ENCODE measurements at regions not wholly inside any gene's neighbourhood (a gene's known extent, or its start where the extent isn't known, plus 50 kb on each side); places are given as distances from the start of the nearest gene placed in this dataset.
A peak's percentile ranks its signal among the peaks of the same experiment; 100 is the strongest.

DNA sequence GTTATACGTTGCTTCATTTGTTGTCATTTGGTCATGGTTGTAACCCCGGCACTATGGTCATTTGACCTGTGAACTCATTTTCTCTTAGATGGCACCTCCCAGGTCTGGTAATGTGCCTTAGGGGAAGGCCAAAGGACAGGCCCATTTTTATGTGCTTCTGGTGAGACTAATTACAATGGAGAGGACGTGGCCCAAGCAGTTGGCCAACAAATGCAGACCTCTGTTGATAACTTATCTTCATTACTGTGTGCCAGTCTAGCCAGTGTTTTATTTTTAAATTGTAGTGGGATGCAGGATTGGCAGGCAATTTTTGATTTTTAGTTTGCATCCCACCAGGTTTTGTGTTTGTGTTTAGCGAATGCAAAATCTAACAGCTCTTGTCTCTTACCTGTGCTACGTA is 321.5 kb upstream of the AKR1E2 start:
- H3K4me3 ChIP-seq (ENCODE audit: low read depth, low read length), result no peak overlapping the region
- no peaks in the 10 kb centered on the region for H3K27me3 ChIP-seq (ENCODE audit: control insufficient read depth, insufficient read depth, low read length)
- POLR2A ChIA-PET, result no interaction called here
- TF ChIP-seq, protein P1, sequence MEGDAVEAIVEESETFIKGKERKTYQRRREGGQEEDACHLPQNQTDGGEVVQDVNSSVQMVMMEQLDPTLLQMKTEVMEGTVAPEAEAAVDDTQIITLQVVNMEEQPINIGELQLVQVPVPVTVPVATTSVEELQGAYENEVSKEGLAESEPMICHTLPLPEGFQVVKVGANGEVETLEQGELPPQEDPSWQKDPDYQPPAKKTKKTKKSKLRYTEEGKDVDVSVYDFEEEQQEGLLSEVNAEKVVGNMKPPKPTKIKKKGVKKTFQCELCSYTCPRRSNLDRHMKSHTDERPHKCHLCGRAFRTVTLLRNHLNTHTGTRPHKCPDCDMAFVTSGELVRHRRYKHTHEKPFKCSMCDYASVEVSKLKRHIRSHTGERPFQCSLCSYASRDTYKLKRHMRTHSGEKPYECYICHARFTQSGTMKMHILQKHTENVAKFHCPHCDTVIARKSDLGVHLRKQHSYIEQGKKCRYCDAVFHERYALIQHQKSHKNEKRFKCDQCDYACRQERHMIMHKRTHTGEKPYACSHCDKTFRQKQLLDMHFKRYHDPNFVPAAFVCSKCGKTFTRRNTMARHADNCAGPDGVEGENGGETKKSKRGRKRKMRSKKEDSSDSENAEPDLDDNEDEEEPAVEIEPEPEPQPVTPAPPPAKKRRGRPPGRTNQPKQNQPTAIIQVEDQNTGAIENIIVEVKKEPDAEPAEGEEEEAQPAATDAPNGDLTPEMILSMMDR (IDR thresholded peaks at IDR 0.05; ENCODE audit: insufficient read depth, low read depth, low read length), result no peak
- H3K36me3 ChIP-seq (ENCODE audit: control insufficient read depth, insufficient read depth, low read length), result no peaks in the 10 kb centered on the region
- CTCF ChIA-PET, result no interaction called here
- no peak for DNase-seq (ENCODE audit: low read depth)

DNA sequence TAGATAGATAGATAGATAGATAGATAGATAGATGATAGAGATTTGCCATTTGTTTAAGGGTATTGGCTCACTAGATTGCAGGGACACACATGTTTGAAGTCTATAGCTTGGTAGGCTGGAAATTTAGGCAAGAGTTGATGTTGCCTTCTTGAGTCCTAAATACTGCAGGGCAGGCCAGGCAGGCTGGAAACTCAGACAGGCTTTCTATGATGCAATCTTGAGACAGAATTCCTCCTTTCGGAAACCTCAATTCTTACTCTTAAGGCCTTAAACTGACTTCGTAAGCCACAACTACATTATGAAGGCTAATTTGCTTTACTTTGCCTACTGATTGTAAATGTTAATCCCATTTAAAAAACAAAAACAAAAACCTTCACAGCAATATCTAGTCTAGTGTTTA is 322.9 kb upstream of the AKR1E2 start:
- H3K36me3 ChIP-seq (ENCODE audit: control insufficient read depth, insufficient read depth, low read length), result no peaks in the 10 kb centered on the region
- H3K27me3 ChIP-seq (ENCODE audit: control insufficient read depth, insufficient read depth, low read length), result no peaks in the 10 kb centered on the region
- TF ChIP-seq, protein P1 (IDR thresholded peaks at IDR 0.05; ENCODE audit: insufficient read depth, low read depth, low read length), result no peak
- ChIA-PET CTCF (no interaction called here), POLR2A (no interaction called here)
- no peak for DNase-seq (ENCODE audit: low read depth)
- no peak overlapping the region for H3K4me3 ChIP-seq (ENCODE audit: low read depth, low read length)

DNA sequence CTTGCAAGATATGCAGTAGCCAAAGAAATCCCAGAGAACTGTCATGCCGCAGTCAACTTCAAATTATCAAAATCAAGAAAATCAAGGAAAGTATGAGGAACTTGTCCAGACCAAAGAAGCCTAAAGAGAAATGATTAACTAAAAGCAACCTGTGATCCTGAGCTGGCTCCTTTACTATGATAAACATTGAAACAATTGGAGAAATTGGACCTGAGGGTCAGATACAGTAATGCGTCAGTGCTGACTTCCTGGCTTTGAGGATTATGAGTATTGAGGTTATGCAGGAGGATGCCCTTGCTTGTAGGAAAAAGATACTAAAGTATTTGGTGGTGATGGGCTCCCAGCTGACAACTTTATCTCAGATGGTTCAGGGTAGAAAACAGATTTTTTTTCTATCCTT is 324.7 kb upstream of the AKR1E2 start:
- no peaks in the 10 kb centered on the region for H3K36me3 ChIP-seq (ENCODE audit: control insufficient read depth, insufficient read depth, low read length)
- CTCF ChIA-PET, result interaction anchor here (0.6 kb wide), 1 partner anchor 429 kb away, joined by 3 read pairs; no protein-coding TSS in a partner anchor
- H3K27me3 ChIP-seq (ENCODE audit: control insufficient read depth, insufficient read depth, low read length), result no peaks in the 10 kb centered on the region
- H3K4me3 ChIP-seq (ENCODE audit: low read depth, low read length), result no peak overlapping the region
- TF ChIP-seq, protein P1 (IDR thresholded peaks at IDR 0.05; ENCODE audit: insufficient read depth, low read depth, low read length), result no peak
- no peak for DNase-seq (ENCODE audit: low read depth)
- POLR2A ChIA-PET, result no interaction called here

- TF ChIP-seq, protein P1 (IDR thresholded peaks at IDR 0.05; ENCODE audit: insufficient read depth, low read depth, low read length), result no peak
- no peaks in the 10 kb centered on the region for H3K27me3 ChIP-seq (ENCODE audit: control insufficient read depth, insufficient read depth, low read length)
- ChIA-PET CTCF (interaction anchor here (0.7 kb wide), 1 partner anchor 13 kb away, joined by 3 read pairs; no protein-coding TSS in a partner anchor), POLR2A (interaction anchor here (0.6 to 0.7 kb wide), 4 partner anchors 9 to 367 kb away, joined by 3 to 21 read pairs (median 6); no protein-coding TSS in a partner anchor)
- peak; percentile 90 for DNase-seq (ENCODE audit: low read depth)
- no peaks in the 10 kb centered on the region for H3K36me3 ChIP-seq (ENCODE audit: control insufficient read depth, insufficient read depth, low read length)
- H3K4me3 ChIP-seq (ENCODE audit: low read depth, low read length), result no peak overlapping the region
Observed at GRCh38 chr10:4498711-4499251, 327.2 kb upstream of the AKR1E2 start.

DNA sequence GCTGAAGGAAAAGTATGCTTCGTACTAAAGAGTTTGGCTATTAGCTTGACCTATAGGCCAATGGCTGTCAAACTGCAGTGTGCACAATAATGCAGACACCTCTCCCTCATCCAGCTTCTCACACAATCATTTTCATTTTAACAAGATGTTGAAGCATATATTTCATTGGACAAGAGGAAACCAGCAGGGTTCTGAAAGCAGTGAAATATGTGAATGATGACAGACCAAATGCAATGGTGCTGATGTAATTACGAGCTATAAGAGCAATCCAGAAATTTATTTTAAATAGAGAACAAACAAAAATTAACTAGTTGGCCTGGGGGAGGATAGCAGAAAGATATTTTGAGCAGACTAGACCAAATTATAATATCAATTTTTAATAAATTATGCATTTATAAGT is 331.5 kb upstream of the AKR1E2 start:
- ChIA-PET CTCF (no interaction called here), POLR2A (interaction anchor here (0.6 kb wide), 1 partner anchor 126 kb away, joined by 3 read pairs; no protein-coding TSS in a partner anchor)
- TF ChIP-seq, protein P1 (IDR thresholded peaks at IDR 0.05; ENCODE audit: insufficient read depth, low read depth, low read length), result no peak
- H3K27me3 ChIP-seq (ENCODE audit: control insufficient read depth, insufficient read depth, low read length), result no peaks in the 10 kb centered on the region
- no peak for DNase-seq (ENCODE audit: low read depth)
- H3K4me3 ChIP-seq (ENCODE audit: low read depth, low read length), result no peak overlapping the region
- no peaks in the 10 kb centered on the region for H3K36me3 ChIP-seq (ENCODE audit: control insufficient read depth, insufficient read depth, low read length)
